SK-N-SH treated with all-trans-retinoic acid at 6 μM for 48 hours (cell line): ENCODE measurements at regions not wholly inside any gene's neighbourhood (a gene's known extent, or its start where the extent isn't known, plus 50 kb on each side); places are given as distances from the start of the nearest gene placed in this dataset.

Experiments
- ATAC-seq: fragments of 200-7000 bp; cut with Tn5 transposase; 3 replicates; pipeline ENCODE4 v1.9.1; 2020; ENCODE audit warnings: mild to moderate bottlenecking, moderate library complexity
- ARNTL ChIP-seq: fragments of 450-650 bp; formaldehyde crosslinking; IDR thresholded peaks from 2 replicates; pipeline ENCODE4 v1.5.0; 2020; ENCODE audit warnings: low read depth, mild to moderate bottlenecking, moderate library complexity, borderline replicate concordance
- BACH2 ChIP-seq: fragments of 250-450 bp; sonication (Bioruptor Pico); IDR thresholded peaks from 2 replicates; pipeline ENCODE4 v1.9.0; 2021; ENCODE audit warnings: mild to moderate bottlenecking, borderline replicate concordance
- CSDC2 ChIP-seq: fragments of 250-450 bp; sonication (Bioruptor Pico); IDR thresholded peaks from 2 replicates; pipeline ENCODE4 v1.5.0; 2020; ENCODE audit warnings: mild to moderate bottlenecking, moderate library complexity
- CSRNP3 ChIP-seq: fragments of 250-450 bp; sonication (Bioruptor Pico); IDR thresholded peaks from 2 replicates; pipeline ENCODE4 v1.5.1; 2021; ENCODE audit warnings: mild to moderate bottlenecking, moderate library complexity
- ESRRG ChIP-seq: fragments of 250-450 bp; sonication (Bioruptor Pico); IDR thresholded peaks from 2 replicates; pipeline ENCODE4 v1.6.1; 2021; ENCODE audit warnings: mild to moderate bottlenecking
- ISL1 ChIP-seq: fragments of 250-450 bp; sonication (Bioruptor Pico); IDR thresholded peaks from 2 replicates; pipeline ENCODE4 v2.1.2; 2022; ENCODE audit warnings: mild to moderate bottlenecking, moderate library complexity
- OSR1 ChIP-seq: fragments of 250-450 bp; sonication (Bioruptor Pico); IDR thresholded peaks from 2 replicates; pipeline ENCODE4 v1.8.0; 2022; ENCODE audit warnings: moderate library complexity, mild to moderate bottlenecking, inconsistent platforms
- PATZ1 ChIP-seq: fragments of 250-450 bp; sonication (Bioruptor Pico); IDR thresholded peaks from 2 replicates; pipeline ENCODE4 v1.8.0; 2020; ENCODE audit warnings: mild to moderate bottlenecking, moderate library complexity, borderline replicate concordance
- PPARA ChIP-seq: fragments of 250-450 bp; sonication (Bioruptor Pico); IDR thresholded peaks from 2 replicates; pipeline ENCODE4 v1.5.0; 2020; ENCODE audit warnings: mild to moderate bottlenecking, borderline replicate concordance
- RARB ChIP-seq: fragments of 250-450 bp; sonication (Bioruptor Pico); IDR thresholded peaks from 2 replicates; pipeline ENCODE4 v1.8.0; 2021; ENCODE audit warnings: mild to moderate bottlenecking, moderate library complexity
- TCF4 ChIP-seq: fragments of 250-450 bp; sonication (Bioruptor Pico); IDR thresholded peaks from 2 replicates; pipeline ENCODE4 v1.8.0; 2021; ENCODE audit warnings: mild to moderate bottlenecking, moderate library complexity, borderline replicate concordance
- TOX ChIP-seq: fragments of 250-450 bp; sonication (Bioruptor Pico); IDR thresholded peaks from 2 replicates; pipeline ENCODE4 v1.8.0; 2021; ENCODE audit warnings: mild to moderate bottlenecking, moderate library complexity, borderline replicate concordance
- TSHZ2 ChIP-seq: fragments of 250-450 bp; sonication (Bioruptor Pico); IDR thresholded peaks from 2 replicates; pipeline ENCODE4 v1.5.0; 2020; ENCODE audit warnings: mild to moderate bottlenecking, moderate library complexity
- ZC3H10 ChIP-seq: fragments of 250-450 bp; sonication (Bioruptor Pico); IDR thresholded peaks from 2 replicates; pipeline ENCODE4 v1.5.1; 2021; ENCODE audit warnings: mild to moderate bottlenecking, moderate library complexity
- ZFP3 ChIP-seq: fragments of 250-450 bp; sonication (Bioruptor Pico); IDR thresholded peaks from 2 replicates; pipeline ENCODE4 v1.5.0; 2020; ENCODE audit warnings: mild to moderate bottlenecking, moderate library complexity
- ZFP30 ChIP-seq: fragments of 450-650 bp; formaldehyde crosslinking; IDR thresholded peaks from 2 replicates; pipeline ENCODE4 v1.5.0; 2022; ENCODE audit warnings: mild to moderate bottlenecking, moderate library complexity
- ZNF565 ChIP-seq: fragments of 450-650 bp; formaldehyde crosslinking; conservative IDR thresholded peaks from 2 replicates; pipeline ENCODE4 v1.5.0; 2020; ENCODE audit warnings: low read depth, mild to moderate bottlenecking, moderate library complexity
- ZNF70 ChIP-seq: fragments of 450-650 bp; formaldehyde crosslinking; IDR thresholded peaks from 2 replicates; pipeline ENCODE4 v1.5.0; 2020; ENCODE audit warnings: mild to moderate bottlenecking, moderate library complexity
- TF ChIP-seq, protein P1 (sequence below): fragments of 250-450 bp; sonication (Bioruptor Pico); IDR thresholded peaks from 2 replicates; pipeline ENCODE4 v1.8.0; 2021; ENCODE audit warnings: low read depth, mild to moderate bottlenecking, moderate library complexity, borderline replicate concordance
- TF ChIP-seq, protein P2 (sequence below): fragments of 250-450 bp; sonication (Bioruptor Pico); IDR thresholded peaks from 2 replicates; pipeline ENCODE4 v1.5.1; 2020; ENCODE audit warnings: low read depth, mild to moderate bottlenecking, moderate library complexity

- no peak for ATAC-seq
- TF ChIP-seq RARB (CRISPR knock-in tag) (no peak), ZNF565 (CRISPR knock-in tag) (no peak), TCF4 (CRISPR knock-in tag) (no peak), BACH2 (CRISPR knock-in tag) (no peak), ZC3H10 (no peak), ISL1 (CRISPR knock-in tag) (no peak)
- TF ChIP-seq, protein P1, sequence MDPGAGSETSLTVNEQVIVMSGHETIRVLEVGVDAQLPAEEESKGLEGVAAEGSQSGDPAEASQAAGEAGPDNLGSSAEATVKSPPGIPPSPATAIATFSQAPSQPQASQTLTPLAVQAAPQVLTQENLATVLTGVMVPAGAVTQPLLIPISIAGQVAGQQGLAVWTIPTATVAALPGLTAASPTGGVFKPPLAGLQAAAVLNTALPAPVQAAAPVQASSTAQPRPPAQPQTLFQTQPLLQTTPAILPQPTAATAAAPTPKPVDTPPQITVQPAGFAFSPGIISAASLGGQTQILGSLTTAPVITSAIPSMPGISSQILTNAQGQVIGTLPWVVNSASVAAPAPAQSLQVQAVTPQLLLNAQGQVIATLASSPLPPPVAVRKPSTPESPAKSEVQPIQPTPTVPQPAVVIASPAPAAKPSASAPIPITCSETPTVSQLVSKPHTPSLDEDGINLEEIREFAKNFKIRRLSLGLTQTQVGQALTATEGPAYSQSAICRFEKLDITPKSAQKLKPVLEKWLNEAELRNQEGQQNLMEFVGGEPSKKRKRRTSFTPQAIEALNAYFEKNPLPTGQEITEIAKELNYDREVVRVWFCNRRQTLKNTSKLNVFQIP (CRISPR knock-in tag), result no peak
- TF ChIP-seq, all 23 proteins: peak for 0
Measured at GRCh38 chr15:26160343-26160742, 297.2 kb upstream of the ATP10A start.

GRCh38 chr15:26158176-26158575 is 295.0 kb upstream of the ATP10A start:
- TF ChIP-seq ARNTL (CRISPR knock-in tag), result no peak
- no peak for TF ChIP-seq CSRNP3
- TF ChIP-seq ZNF70, result no peak
- TF ChIP-seq TSHZ2, result no peak
- no peak for TF ChIP-seq ZFP3 (CRISPR knock-in tag)
- TF ChIP-seq TOX, result no peak
- TF ChIP-seq BACH2 (CRISPR knock-in tag), result no peak
- no peak for TF ChIP-seq PPARA (CRISPR knock-in tag)
- TF ChIP-seq OSR1 (CRISPR knock-in tag), result no peak
- ATAC-seq, result no peak

DNA sequence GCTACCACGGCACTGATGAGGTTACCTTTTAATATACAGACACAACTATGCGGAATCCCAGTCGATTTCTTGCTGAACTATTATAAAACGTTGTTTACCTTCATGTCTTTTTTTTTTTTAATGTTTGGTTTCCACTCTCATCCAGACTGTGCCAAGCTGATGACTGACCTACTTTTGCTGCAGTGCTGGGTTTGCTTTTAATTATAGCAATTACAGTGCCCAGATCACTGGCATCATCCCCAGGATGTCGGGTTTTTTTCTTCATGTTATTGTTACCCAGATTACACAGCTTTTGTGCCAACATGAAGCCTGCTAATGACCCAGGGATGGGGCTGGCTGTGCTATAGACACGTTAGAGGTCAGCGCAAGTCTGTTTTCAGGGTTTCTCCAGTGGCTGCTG is 294.0 kb upstream of the ATP10A start:
- TF ChIP-seq, protein P2, sequence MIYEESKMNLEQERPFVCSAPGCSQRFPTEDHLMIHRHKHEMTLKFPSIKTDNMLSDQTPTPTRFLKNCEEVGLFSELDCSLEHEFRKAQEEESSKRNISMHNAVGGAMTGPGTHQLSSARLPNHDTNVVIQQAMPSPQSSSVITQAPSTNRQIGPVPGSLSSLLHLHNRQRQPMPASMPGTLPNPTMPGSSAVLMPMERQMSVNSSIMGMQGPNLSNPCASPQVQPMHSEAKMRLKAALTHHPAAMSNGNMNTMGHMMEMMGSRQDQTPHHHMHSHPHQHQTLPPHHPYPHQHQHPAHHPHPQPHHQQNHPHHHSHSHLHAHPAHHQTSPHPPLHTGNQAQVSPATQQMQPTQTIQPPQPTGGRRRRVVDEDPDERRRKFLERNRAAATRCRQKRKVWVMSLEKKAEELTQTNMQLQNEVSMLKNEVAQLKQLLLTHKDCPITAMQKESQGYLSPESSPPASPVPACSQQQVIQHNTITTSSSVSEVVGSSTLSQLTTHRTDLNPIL (CRISPR knock-in tag), result no peak
- TF ChIP-seq PATZ1 (CRISPR knock-in tag), result no peak
- TF ChIP-seq CSDC2 (CRISPR knock-in tag), result no peak
- TF ChIP-seq OSR1 (CRISPR knock-in tag), result no peak
- TF ChIP-seq ZFP3 (CRISPR knock-in tag), result no peak
- TF ChIP-seq ZNF565 (CRISPR knock-in tag), result no peak
- TF ChIP-seq BACH2 (CRISPR knock-in tag), result no peak
- no peak for TF ChIP-seq ZNF70
- no peak for TF ChIP-seq TCF4 (CRISPR knock-in tag)
- no peak for TF ChIP-seq TSHZ2
- TF ChIP-seq RARB (CRISPR knock-in tag), result no peak
- no peak for TF ChIP-seq ZFP30 (CRISPR knock-in tag)
- TF ChIP-seq, protein P1 (CRISPR knock-in tag), result no peak
- TF ChIP-seq PPARA (CRISPR knock-in tag), result no peak
- TF ChIP-seq ESRRG (CRISPR knock-in tag), result no peak
- TF ChIP-seq, all 23 proteins: peak for 0
- no peak for ATAC-seq
